ENCODE measurements at regions not wholly inside any gene's neighbourhood (a gene's known extent, or its start where the extent isn't known, plus 50 kb on each side); places are given as distances from the start of the nearest gene placed in this dataset.

GRCh38 chr1:194230351-194231144 is 1044.1 kb upstream of the B3GALT2 start:
- no peak for DNase-seq (ENCODE audit: low spot score)
- intact Hi-C loops (cut with DNase I) = no loop called here

- intact Hi-C loops (cut with DNase I) = no loop called here
Observed at GRCh38 chr1:194228427-194228826, 1042.0 kb upstream of the B3GALT2 start.

DNA sequence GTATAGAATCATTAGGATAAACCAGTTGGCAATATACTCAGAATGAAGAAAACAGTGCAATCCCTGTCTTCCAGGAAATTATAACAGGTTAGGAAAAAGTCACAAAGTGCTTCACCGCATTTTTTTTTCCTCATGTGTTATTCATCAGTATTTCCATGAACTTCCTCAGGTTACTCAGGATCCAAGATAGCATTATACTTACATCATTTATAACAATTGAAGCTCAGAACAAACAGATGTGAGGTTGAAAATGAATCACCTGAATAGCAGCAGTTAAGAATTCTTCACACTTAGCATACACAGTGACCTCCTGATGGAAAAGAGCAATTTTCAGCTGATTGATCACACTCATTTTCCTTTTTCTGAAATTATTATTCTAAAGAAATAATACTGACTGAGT is 1040.7 kb upstream of the B3GALT2 start:
- no peak for DNase-seq (ENCODE audit: low spot score)
- intact Hi-C loops (cut with DNase I) = no loop called here

More at GRCh38 chr1:194228427-194228826, 1042.0 kb upstream of the B3GALT2 start:
- no peak for DNase-seq (ENCODE audit: low spot score)

DNA sequence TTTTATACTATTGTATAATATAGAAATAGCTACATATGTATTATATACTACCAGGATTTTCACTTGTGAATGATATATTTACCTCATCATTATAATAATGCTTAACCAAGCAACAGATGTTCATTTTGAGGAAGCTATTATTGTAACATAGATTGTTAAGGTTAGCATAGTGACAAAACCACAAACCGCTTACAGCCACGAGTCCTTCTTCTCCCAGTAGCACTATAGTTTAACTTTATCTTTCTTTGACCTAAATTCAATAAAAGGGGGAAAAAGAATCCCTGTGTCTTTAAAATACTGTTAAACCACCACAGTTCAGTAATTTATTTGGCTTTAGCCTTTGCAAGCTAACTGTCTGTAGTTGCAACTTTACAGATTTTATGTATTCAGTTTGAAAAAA is 1039.4 kb upstream of the B3GALT2 start:
- intact Hi-C loops (cut with DNase I) = no loop called here
- DNase-seq (ENCODE audit: low spot score) = no peak

DNA sequence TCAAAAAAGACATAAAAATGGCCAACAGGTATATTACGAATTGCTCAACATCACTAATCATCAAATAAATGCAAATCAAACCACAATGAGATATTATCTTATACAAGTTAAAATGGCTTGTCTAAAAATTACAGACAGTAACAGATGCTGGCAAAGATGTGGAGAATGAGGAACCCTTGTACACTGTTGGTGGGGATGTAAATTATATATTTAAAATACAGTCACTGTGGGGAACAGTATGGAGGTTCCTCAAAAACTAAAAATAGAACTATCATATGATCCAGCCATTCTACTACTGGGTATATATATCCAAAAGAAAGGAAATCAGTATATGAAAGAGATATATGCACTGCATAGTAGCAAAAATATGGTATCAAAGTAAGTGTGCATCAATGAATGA is 1037.2 kb upstream of the B3GALT2 start:
- intact Hi-C loops (cut with DNase I) = no loop called here
- no peak for DNase-seq (ENCODE audit: low spot score)

DNA sequence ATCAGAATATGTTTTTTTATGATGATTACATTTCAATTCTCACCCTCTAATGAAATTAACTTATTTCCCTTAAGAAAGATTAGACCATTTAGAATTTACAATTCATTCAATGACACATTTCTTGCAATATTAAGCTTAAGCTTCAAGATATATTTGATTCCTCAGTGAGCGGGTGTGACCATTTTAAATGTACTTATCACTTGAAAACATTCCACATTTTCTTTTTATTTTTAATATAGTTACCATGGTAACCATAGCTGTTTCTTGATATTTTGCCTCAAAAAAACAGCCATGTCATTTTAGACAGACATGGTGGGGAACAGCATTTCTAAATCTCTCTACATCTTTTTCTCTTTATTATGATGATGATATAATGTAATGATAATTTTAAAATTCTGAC is 1029.0 kb upstream of the B3GALT2 start:
- DNase-seq (ENCODE audit: low spot score) = no peak
- intact Hi-C loops (cut with DNase I) = no loop called here

GRCh38 chr1:194214735-194215134 is 1028.3 kb upstream of the B3GALT2 start:
- intact Hi-C loops (cut with DNase I) = no loop called here
- DNase-seq (ENCODE audit: low spot score) = no peak

GRCh38 chr1:194209920-194210319 is 1023.5 kb upstream of the B3GALT2 start:
- DNase-seq (ENCODE audit: low spot score) = no peak
- intact Hi-C loops (cut with DNase I) = no loop called here

GRCh38 chr1:194208674-194209073 is 1022.3 kb upstream of the B3GALT2 start:
- intact Hi-C loops (cut with DNase I) = no loop called here
- no peak for DNase-seq (ENCODE audit: low spot score)

DNA sequence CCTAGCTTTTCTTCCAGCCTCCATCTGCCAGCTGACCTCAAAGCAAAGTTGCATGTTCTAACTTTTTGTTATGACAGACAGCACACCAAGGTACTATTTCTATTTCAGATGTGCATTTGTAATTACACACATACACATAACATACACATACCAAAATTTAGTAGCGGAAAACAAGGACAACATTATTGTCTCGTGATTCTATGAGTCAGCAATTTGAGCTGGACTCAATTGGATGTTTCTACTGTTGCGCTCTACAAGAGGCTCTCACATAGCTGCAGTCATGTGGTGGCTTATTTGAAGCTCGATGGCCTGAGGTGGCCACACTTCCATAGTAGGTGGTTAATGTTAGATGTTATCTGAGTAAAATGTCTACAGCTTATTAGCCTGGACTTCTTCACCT is 1010.1 kb upstream of the B3GALT2 start:
- intact Hi-C loops (cut with DNase I) = no loop called here
- DNase-seq (ENCODE audit: low spot score) = no peak

DNA sequence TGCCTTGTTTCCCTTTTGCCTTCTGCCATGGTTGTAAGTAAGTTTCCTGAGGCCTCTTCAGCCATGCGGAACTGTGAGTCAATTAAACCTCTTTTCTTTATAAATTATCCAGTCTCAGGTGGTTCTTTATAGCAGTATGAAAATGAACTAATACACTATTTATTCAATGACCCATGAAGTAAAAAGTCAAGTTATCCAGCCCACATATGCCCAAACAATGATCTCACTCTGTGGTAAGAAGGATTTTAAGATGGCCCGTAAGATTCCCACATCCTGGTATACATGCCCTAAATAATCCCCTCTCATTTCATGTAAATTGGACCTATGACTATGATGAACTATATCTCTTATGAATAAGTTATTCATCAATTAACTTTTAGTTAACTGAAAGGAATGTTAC is 1008.3 kb upstream of the B3GALT2 start:
- intact Hi-C loops (cut with DNase I) = no loop called here
- DNase-seq (ENCODE audit: low spot score) = no peak

GRCh38 chr1:194184974-194185373 is 998.6 kb upstream of the B3GALT2 start:
- no peak for DNase-seq (ENCODE audit: low spot score)
- intact Hi-C loops (cut with DNase I) = no loop called here

GRCh38 chr1:194184425-194184824 is 998.0 kb upstream of the B3GALT2 start:
- DNase-seq (ENCODE audit: low spot score) = no peak
- intact Hi-C loops (cut with DNase I) = no loop called here

DNA sequence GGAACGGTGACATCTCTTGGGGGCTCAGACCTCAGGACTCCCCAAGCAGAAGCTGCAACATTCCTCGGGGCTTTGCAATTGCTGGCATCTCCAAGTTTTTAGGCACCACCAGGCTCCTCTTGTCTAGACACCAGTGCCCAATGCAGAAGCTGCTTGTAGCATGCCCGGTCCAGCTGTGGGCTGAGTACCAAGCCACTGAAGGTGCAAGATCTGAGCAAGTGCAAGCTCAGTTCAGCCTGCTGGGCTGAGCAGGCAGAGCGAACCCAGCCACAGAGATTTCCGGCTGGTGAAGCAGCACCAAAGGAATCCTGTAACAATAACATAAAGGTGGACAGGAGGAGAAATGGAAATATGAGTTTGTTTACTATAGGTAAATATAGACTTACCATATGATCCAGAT is 995.4 kb upstream of the B3GALT2 start:
- intact Hi-C loops (cut with DNase I) = no loop called here
- DNase-seq (ENCODE audit: low spot score) = no peak

- intact Hi-C loops (cut with DNase I) = no loop called here
- no peak for DNase-seq (ENCODE audit: low spot score)
Observed at GRCh38 chr1:194176212-194176611, 989.8 kb upstream of the B3GALT2 start.

DNA sequence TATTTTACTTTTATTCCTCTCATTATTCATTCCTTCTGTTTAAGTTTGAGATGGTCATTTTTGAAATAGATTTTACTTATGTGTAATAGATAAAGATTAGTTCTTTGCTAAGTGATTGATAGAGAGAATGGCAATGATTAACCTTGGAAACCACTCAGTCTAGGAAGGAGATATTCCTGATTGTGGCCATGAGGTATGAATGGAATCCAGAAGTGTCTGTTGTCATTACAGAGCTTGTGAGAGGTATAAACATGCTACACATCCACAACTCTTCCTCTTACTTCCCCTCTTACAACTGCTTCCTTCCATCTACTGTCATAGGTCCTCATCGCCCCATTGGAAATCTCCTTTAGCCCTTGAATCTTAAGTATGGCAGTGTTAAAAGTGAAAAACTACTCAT is 988.8 kb upstream of the B3GALT2 start:
- intact Hi-C loops (cut with DNase I) = no loop called here
- DNase-seq (ENCODE audit: low spot score) = no peak

DNA sequence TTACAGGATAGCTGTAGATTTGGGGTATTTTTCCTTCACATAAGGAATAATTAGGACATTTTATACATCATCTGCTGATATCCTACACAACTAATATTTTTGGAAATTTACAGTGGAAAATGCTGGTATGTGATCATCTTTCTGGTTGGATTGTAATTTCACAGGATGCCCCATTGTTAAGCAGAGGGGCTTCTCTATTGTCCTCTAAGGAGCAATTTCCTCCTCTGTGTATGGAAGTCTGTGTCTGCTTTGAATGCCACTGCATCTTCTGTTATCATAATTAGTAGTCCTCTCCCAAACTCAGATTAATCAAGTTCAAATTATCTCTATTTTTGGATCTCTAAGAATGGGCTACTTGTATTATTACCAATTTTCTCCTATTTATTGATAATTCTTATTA is 988.1 kb upstream of the B3GALT2 start:
- DNase-seq (ENCODE audit: low spot score) = no peak

DNA sequence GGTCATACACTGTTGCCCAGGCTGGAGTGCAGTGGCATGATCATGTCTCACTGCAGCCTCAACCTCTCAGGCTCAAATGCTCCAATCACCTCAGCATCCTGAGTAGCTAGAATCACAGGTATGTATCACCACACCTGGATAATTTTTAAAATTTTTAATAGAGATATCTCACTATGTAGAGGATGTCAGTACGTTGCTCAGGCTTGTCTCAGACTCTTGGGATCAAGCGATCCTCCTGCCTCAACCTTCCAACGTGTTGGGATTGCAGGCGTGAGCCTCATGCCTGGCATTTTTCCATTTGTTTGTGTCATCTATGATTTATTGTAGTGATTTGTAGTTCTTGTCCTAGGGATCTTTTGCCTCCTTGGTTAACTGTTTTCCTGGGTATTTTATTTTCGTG is 985.2 kb upstream of the B3GALT2 start:
- DNase-seq (ENCODE audit: low spot score) = no peak
- intact Hi-C loops (cut with DNase I) = no loop called here

More for the DNA sequence above, 988.1 kb upstream of the B3GALT2 start:
- intact Hi-C loops (cut with DNase I) = no loop called here

- DNase-seq (ENCODE audit: low spot score) = no peak
- intact Hi-C loops (cut with DNase I) = no loop called here
Observed at GRCh38 chr1:194167956-194168640, 981.7 kb upstream of the B3GALT2 start.

GRCh38 chr1:194164755-194165154 is 978.3 kb upstream of the B3GALT2 start:
- DNase-seq (ENCODE audit: low spot score) = no peak
- intact Hi-C loops (cut with DNase I) = no loop called here

DNA sequence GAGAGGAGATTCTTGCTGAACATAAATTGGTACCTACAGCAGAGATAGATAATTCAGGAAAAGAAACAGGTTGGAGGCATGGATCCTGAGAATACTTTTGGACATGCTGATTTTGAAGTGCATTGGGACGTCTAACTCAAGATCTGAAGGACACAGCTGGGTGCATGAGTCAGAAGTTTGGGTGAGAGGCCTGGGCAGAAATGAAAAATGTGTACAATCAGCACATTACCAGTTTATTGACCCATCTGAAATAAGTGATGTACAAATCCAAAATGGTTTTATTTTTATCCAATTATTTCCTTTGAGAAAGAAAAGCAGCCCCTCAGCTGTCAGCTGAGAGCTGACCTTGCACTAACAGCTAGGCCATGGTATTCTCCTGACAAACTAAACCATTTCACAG is 975.2 kb upstream of the B3GALT2 start:
- no peak for DNase-seq (ENCODE audit: low spot score)
- intact Hi-C loops (cut with DNase I) = no loop called here
